Type B pancreatic cell (in vitro differentiated cells): ENCODE measurements at regions not wholly inside any gene's neighbourhood (a gene's known extent, or its start where the extent isn't known, plus 50 kb on each side); places are given as distances from the start of the nearest gene placed in this dataset.

Experiments
- DNase-seq: peaks from one replicate; pipeline ENCODE4 v3.0.0; 2021; ENCODE audit warnings: mixed read lengths; ENCODE audit not compliant: unreplicated experiment; ENCODE audit errors: extremely low spot score
- H3K27ac Mint-ChIP-seq: 2 replicates; pipeline ENCODE4 v1.8.0; 2021; ENCODE audit warnings: mild to moderate bottlenecking, mixed read lengths
- H3K27me3 Mint-ChIP-seq: 2 replicates; pipeline ENCODE4 v1.8.0; 2021; ENCODE audit warnings: mixed read lengths
- H3K36me3 Mint-ChIP-seq: 2 replicates; pipeline ENCODE4 v1.8.0; 2021; ENCODE audit warnings: mixed read lengths
- H3K4me1 Mint-ChIP-seq: one replicate; pipeline ENCODE4 v1.8.0; 2021; ENCODE audit warnings: mixed read lengths; ENCODE audit not compliant: unreplicated experiment
- H3K4me3 Mint-ChIP-seq: 2 replicates; pipeline ENCODE4 v1.8.0; 2021; ENCODE audit warnings: mild to moderate bottlenecking, mixed read lengths
- H3K9me3 Mint-ChIP-seq: 2 replicates; pipeline ENCODE4 v1.8.0; 2021; ENCODE audit warnings: mixed read lengths
- CTCF ChIP-seq: fragments of 200-600 bp; sonication (generic); conservative IDR thresholded peaks from 2 replicates; pipeline ENCODE4 v1.5.0; 2021; ENCODE audit warnings: antibody characterized with exemption, mild to moderate bottlenecking

GRCh38 chr2:150303281-150303680 lies 184.2 kb downstream of the RND3 start:
- H3K4me3 Mint-ChIP-seq = no peak overlapping the region
- peaks cover 3% of the 10 kb centered on the region for H3K36me3 Mint-ChIP-seq
- H3K27ac Mint-ChIP-seq = no peak overlapping the region
- no peak for TF ChIP-seq CTCF
- no peak for DNase-seq
- no peaks in the 10 kb centered on the region for H3K4me1 Mint-ChIP-seq
- no peaks in the 10 kb centered on the region for H3K27me3 Mint-ChIP-seq
- H3K9me3 Mint-ChIP-seq = peaks cover 11% of the 10 kb centered on the region

- no peak for TF ChIP-seq CTCF
- H3K36me3 Mint-ChIP-seq = peaks cover 3% of the 10 kb centered on the region
- no peak overlapping the region for H3K4me3 Mint-ChIP-seq
- DNase-seq = no peak
- peaks cover 11% of the 10 kb centered on the region for H3K9me3 Mint-ChIP-seq
- H3K4me1 Mint-ChIP-seq = no peaks in the 10 kb centered on the region
- H3K27ac Mint-ChIP-seq = no peak overlapping the region
- no peaks in the 10 kb centered on the region for H3K27me3 Mint-ChIP-seq
Observed at GRCh38 chr2:150298571-150299305, 188.7 kb downstream of the RND3 start.

GRCh38 chr2:150296770-150297546 lies 190.5 kb downstream of the RND3 start:
- no peaks in the 10 kb centered on the region for H3K27me3 Mint-ChIP-seq
- no peak for TF ChIP-seq CTCF
- no peak overlapping the region for H3K4me3 Mint-ChIP-seq
- no peaks in the 10 kb centered on the region for H3K36me3 Mint-ChIP-seq
- peaks cover 5% of the 10 kb centered on the region for H3K4me1 Mint-ChIP-seq
- no peak overlapping the region for H3K27ac Mint-ChIP-seq
- no peak for DNase-seq
- peaks cover 5% of the 10 kb centered on the region for H3K9me3 Mint-ChIP-seq

- Mint-ChIP-seq H3K27ac (no peak overlapping the region), H3K4me1 (peaks cover 5% of the 10 kb centered on the region), H3K4me3 (no peak overlapping the region), H3K9me3 (peaks cover 5% of the 10 kb centered on the region), H3K27me3 (no peaks in the 10 kb centered on the region), H3K36me3 (no peaks in the 10 kb centered on the region)
- TF ChIP-seq CTCF = no peak
- DNase-seq = no peak
Observed at GRCh38 chr2:150295544-150295943, 191.9 kb downstream of the RND3 start.

- Mint-ChIP-seq H3K36me3 (no peaks in the 10 kb centered on the region), H3K4me1 (peaks cover 5% of the 10 kb centered on the region), H3K27me3 (no peaks in the 10 kb centered on the region), H3K27ac (no peak overlapping the region), H3K9me3 (no peaks in the 10 kb centered on the region), H3K4me3 (no peak overlapping the region)
- TF ChIP-seq CTCF = no peak
- no peak for DNase-seq
Observed at GRCh38 chr2:150293771-150294170, 193.7 kb downstream of the RND3 start.
